SK-N-SH (cell line): ENCODE measurements at regions not wholly inside any gene's neighbourhood (a gene's known extent, or its start where the extent isn't known, plus 50 kb on each side); places are given as distances from the start of the nearest gene placed in this dataset.

ENCODE experiments used
- CTCF ChIP-seq: fragments of 200-600 bp; sonication (generic); IDR thresholded peaks from 2 replicates; pipeline ENCODE4 v1.6.1; 2017; ENCODE audit warnings: antibody characterized with exemption, mild to moderate bottlenecking, moderate library complexity
- EZH2phosphoT487 ChIP-seq: fragments of 200-600 bp; sonication (generic); IDR thresholded peaks from 2 replicates; pipeline ENCODE4 v1.6.1; 2017; ENCODE audit warnings: low read depth, mixed run types, mild to moderate bottlenecking, antibody characterized with exemption, moderate library complexity, borderline replicate concordance
- SMC3 ChIP-seq: IDR thresholded peaks from 2 replicates; pipeline ENCODE4 v1.6.1; 2012; ENCODE audit warnings: low read depth, low read length, improper control_type of control experiment
- YY1 ChIP-seq: IDR thresholded peaks from 2 replicates; pipeline ENCODE4 v1.4.0; 2012; ENCODE audit warnings: low read depth, mild to moderate bottlenecking

GRCh38 chr21:38678827-38679226, 126.9 kb upstream of the ETS2 start:
- TF ChIP-seq CTCF (no peak), EZH2phosphoT487 (no peak), SMC3 (no peak), YY1 (no peak)
